Adrenal gland (tissue), 5 donors: ENCODE measurements at regions not wholly inside any gene's neighbourhood (a gene's known extent, or its start where the extent isn't known, plus 50 kb on each side); places are given as distances from the start of the nearest gene placed in this dataset.

Experiments
- POLR2A ChIP-seq, 2 donors: fragments of 450-650 bp; IDR thresholded peaks; one replicate each; pipeline ENCODE4 v1.6.1; 2017; ENCODE audit warnings: antibody characterized with exemption in 2 of 2, mild to moderate bottlenecking in 2 of 2, moderate library complexity in 1 of 2
- TF ChIP-seq, protein P1 (sequence below), 6 experiments: fragments of 450-650 bp in 4 of 6; fragments of 200-600 bp in 2 of 6; sonication (generic) in 1 of 6; IDR thresholded peaks; 1 replicate in 5 of 6; 2 replicates in 1 of 6; pipeline versions ENCODE4 v1.5.1 to v1.8.0; 2016 to 2021; ENCODE audit warnings: antibody characterized with exemption in 6 of 6, mild to moderate bottlenecking in 2 of 6, moderate library complexity in 1 of 6
- donor health status: DM: no; HTN: no; CAD: no.

- no peak for TF ChIP-seq POLR2A (IDR thresholded peaks at IDR 0.05)
- TF ChIP-seq, protein P1, sequence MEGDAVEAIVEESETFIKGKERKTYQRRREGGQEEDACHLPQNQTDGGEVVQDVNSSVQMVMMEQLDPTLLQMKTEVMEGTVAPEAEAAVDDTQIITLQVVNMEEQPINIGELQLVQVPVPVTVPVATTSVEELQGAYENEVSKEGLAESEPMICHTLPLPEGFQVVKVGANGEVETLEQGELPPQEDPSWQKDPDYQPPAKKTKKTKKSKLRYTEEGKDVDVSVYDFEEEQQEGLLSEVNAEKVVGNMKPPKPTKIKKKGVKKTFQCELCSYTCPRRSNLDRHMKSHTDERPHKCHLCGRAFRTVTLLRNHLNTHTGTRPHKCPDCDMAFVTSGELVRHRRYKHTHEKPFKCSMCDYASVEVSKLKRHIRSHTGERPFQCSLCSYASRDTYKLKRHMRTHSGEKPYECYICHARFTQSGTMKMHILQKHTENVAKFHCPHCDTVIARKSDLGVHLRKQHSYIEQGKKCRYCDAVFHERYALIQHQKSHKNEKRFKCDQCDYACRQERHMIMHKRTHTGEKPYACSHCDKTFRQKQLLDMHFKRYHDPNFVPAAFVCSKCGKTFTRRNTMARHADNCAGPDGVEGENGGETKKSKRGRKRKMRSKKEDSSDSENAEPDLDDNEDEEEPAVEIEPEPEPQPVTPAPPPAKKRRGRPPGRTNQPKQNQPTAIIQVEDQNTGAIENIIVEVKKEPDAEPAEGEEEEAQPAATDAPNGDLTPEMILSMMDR (IDR thresholded peaks at IDR 0.05), result no peak
These were observed 215.7 kb upstream of the FGGY start for GRCh38 chr1:59081181-59081580.
